ENCODE measurements at regions not wholly inside any gene's neighbourhood (a gene's known extent, or its start where the extent isn't known, plus 50 kb on each side); places are given as distances from the start of the nearest gene placed in this dataset.

- DNase-seq (ENCODE audit: low spot score): no peak
- H4K20me1 ChIP-seq (ENCODE audit: insufficient read depth, poor library complexity, severe bottlenecking): no peaks in the 10 kb centered on the region
- no peaks in the 10 kb centered on the region for H3K79me2 ChIP-seq
- no peak overlapping the region for H3K4me2 ChIP-seq
- H3K4me1 ChIP-seq (ENCODE audit: insufficient read depth): no peaks in the 10 kb centered on the region
- H3K27ac ChIP-seq: no peak overlapping the region
- H3K9me3 ChIP-seq (ENCODE audit: low read depth): no peaks in the 10 kb centered on the region
- H3K9me2 ChIP-seq (replicated peaks; ENCODE audit: insufficient read depth): no peaks in the 10 kb centered on the region
- H2AFZ ChIP-seq: no peak overlapping the region
- no peak for TF ChIP-seq EZH2phosphoT487 (IDR thresholded peaks at IDR 0.05; ENCODE audit: low read depth, severe bottlenecking, unreplicated experiment)
- no peak for TF ChIP-seq EZH2 (IDR thresholded peaks at IDR 0.05; ENCODE audit: borderline replicate concordance)
- TF ChIP-seq CTCF (IDR thresholded peaks at IDR 0.05; ENCODE audit: poor library complexity): no peak
- H3K36me3 ChIP-seq (replicated peaks; ENCODE audit: insufficient read depth, low read depth): no peaks in the 10 kb centered on the region
- no peak overlapping the region for H3K4me3 ChIP-seq
- no peaks in the 10 kb centered on the region for H3K27me3 ChIP-seq
These were observed 474.4 kb downstream of the C4orf33 start for GRCh38 chr4:129570326-129570725.

GRCh38 chr4:129578336-129578735, 482.4 kb downstream of the C4orf33 start:
- H3K27ac ChIP-seq: no peak overlapping the region
- H4K20me1 ChIP-seq (ENCODE audit: insufficient read depth, poor library complexity, severe bottlenecking): no peaks in the 10 kb centered on the region
- TF ChIP-seq EZH2 (IDR thresholded peaks at IDR 0.05; ENCODE audit: borderline replicate concordance): no peak
- no peak for TF ChIP-seq CTCF (IDR thresholded peaks at IDR 0.05; ENCODE audit: poor library complexity)
- no peak for TF ChIP-seq EZH2phosphoT487 (IDR thresholded peaks at IDR 0.05; ENCODE audit: low read depth, severe bottlenecking, unreplicated experiment)
- H3K9me2 ChIP-seq (replicated peaks; ENCODE audit: insufficient read depth): no peaks in the 10 kb centered on the region
- no peak for DNase-seq (ENCODE audit: low spot score)
- H3K4me3 ChIP-seq: no peak overlapping the region
- H3K4me1 ChIP-seq (ENCODE audit: insufficient read depth): no peaks in the 10 kb centered on the region
- H3K9me3 ChIP-seq (ENCODE audit: low read depth): no peaks in the 10 kb centered on the region
- no peaks in the 10 kb centered on the region for H3K27me3 ChIP-seq
- WGBS (ENCODE audit: low lambda C conversion rate, missing lambda C conversion rate): 67% methylated on average over 6 of the region's 6 CpGs
- H3K79me2 ChIP-seq: no peaks in the 10 kb centered on the region
- H3K36me3 ChIP-seq (replicated peaks; ENCODE audit: insufficient read depth, low read depth): no peaks in the 10 kb centered on the region
- H3K4me2 ChIP-seq: no peak overlapping the region
- no peak overlapping the region for H2AFZ ChIP-seq

- no peaks in the 10 kb centered on the region for H3K4me1 ChIP-seq (ENCODE audit: insufficient read depth)
- H3K4me3 ChIP-seq: no peak overlapping the region
- 86% methylated on average over 1 of the region's 1 CpG for WGBS (ENCODE audit: low lambda C conversion rate, missing lambda C conversion rate)
- H3K36me3 ChIP-seq (replicated peaks; ENCODE audit: insufficient read depth, low read depth): no peaks in the 10 kb centered on the region
- H4K20me1 ChIP-seq (ENCODE audit: insufficient read depth, poor library complexity, severe bottlenecking): no peaks in the 10 kb centered on the region
- no peak overlapping the region for H3K4me2 ChIP-seq
- H3K9me3 ChIP-seq (ENCODE audit: low read depth): no peaks in the 10 kb centered on the region
- no peak overlapping the region for H3K27ac ChIP-seq
- no peak for TF ChIP-seq EZH2 (IDR thresholded peaks at IDR 0.05; ENCODE audit: borderline replicate concordance)
- H3K79me2 ChIP-seq: no peaks in the 10 kb centered on the region
- no peaks in the 10 kb centered on the region for H3K27me3 ChIP-seq
- no peak for DNase-seq (ENCODE audit: low spot score)
- no peaks in the 10 kb centered on the region for H3K9me2 ChIP-seq (replicated peaks; ENCODE audit: insufficient read depth)
- H2AFZ ChIP-seq: no peak overlapping the region
These were observed 485.4 kb downstream of the C4orf33 start for GRCh38 chr4:129581305-129581704.

GRCh38 chr4:129583868-129584267, 487.9 kb downstream of the C4orf33 start:
- no peak overlapping the region for H2AFZ ChIP-seq
- no peaks in the 10 kb centered on the region for H4K20me1 ChIP-seq (ENCODE audit: insufficient read depth, poor library complexity, severe bottlenecking)
- H3K27ac ChIP-seq: no peak overlapping the region
- H3K4me3 ChIP-seq: no peak overlapping the region
- no peaks in the 10 kb centered on the region for H3K9me3 ChIP-seq (ENCODE audit: low read depth)
- WGBS (ENCODE audit: low lambda C conversion rate, missing lambda C conversion rate): 24% methylated on average over 2 of the region's 2 CpGs
- H3K27me3 ChIP-seq: no peaks in the 10 kb centered on the region
- H3K9me2 ChIP-seq (replicated peaks; ENCODE audit: insufficient read depth): no peaks in the 10 kb centered on the region
- no peaks in the 10 kb centered on the region for H3K79me2 ChIP-seq
- TF ChIP-seq EZH2phosphoT487 (IDR thresholded peaks at IDR 0.05; ENCODE audit: low read depth, severe bottlenecking, unreplicated experiment) (no peak), EZH2 (IDR thresholded peaks at IDR 0.05; ENCODE audit: borderline replicate concordance) (no peak), CTCF (IDR thresholded peaks at IDR 0.05; ENCODE audit: poor library complexity) (no peak)
- DNase-seq (ENCODE audit: low spot score): no peak
- no peaks in the 10 kb centered on the region for H3K36me3 ChIP-seq (replicated peaks; ENCODE audit: insufficient read depth, low read depth)
- H3K4me2 ChIP-seq: no peak overlapping the region
- no peaks in the 10 kb centered on the region for H3K4me1 ChIP-seq (ENCODE audit: insufficient read depth)

All from hepatocyte (in vitro differentiated cells).